PC-3 (cell line): ENCODE measurements at regions not wholly inside any gene's neighbourhood (a gene's known extent, or its start where the extent isn't known, plus 50 kb on each side); places are given as distances from the start of the nearest gene placed in this dataset.

Experiments used
- CTCF ChIP-seq: fragments of 300-600 bp; sonication (generic); conservative IDR thresholded peaks from 2 replicates; pipeline ENCODE4 v1.5.1; 2017; ENCODE audit warnings: antibody characterized with exemption, low read depth, mild to moderate bottlenecking, low read length
- EZH2 ChIP-seq: fragments of 300-600 bp; sonication (generic); IDR thresholded peaks from one replicate; pipeline ENCODE4 v1.6.1; 2017; ENCODE audit warnings: antibody characterized with exemption, mild to moderate bottlenecking, low read length; ENCODE audit not compliant: unreplicated experiment
- EZH2phosphoT487 ChIP-seq: fragments of 300-600 bp; sonication (generic); IDR thresholded peaks from 2 replicates; pipeline ENCODE4 v1.6.1; 2018; ENCODE audit warnings: mild to moderate bottlenecking, antibody characterized with exemption, low read length, borderline replicate concordance

- TF ChIP-seq CTCF (no peak), EZH2 (no peak), EZH2phosphoT487 (no peak)
Observed at GRCh38 chr5:174459071-174459702, 265.2 kb upstream of the MSX2 start.
